ENCODE measurements at regions not wholly inside any gene's neighbourhood (a gene's known extent, or its start where the extent isn't known, plus 50 kb on each side); places are given as distances from the start of the nearest gene placed in this dataset.
A peak's percentile ranks its signal among the peaks of the same experiment; 100 is the strongest.

- Histone ChIP-seq H3F3A (replicated peaks; ENCODE audit: low read depth) (no peaks in the 10 kb centered on the region), H3K4me1 (ENCODE audit: insufficient read depth) (no peaks in the 10 kb centered on the region), H3K27me3 (ENCODE audit: insufficient read depth) (no peaks in the 10 kb centered on the region), H2AFZ (no peak overlapping the region), H3K36me3 (ENCODE audit: insufficient read depth) (no peaks in the 10 kb centered on the region), H3K9me2 (ENCODE audit: insufficient read depth) (0 out of 2 replicates have a peak, but pooled peaks cover 3% of the 10 kb centered on the region), H3K4me3 (no peak overlapping the region), H3K27ac (ENCODE audit: low read depth) (no peak overlapping the region), H3K4me2 (no peak overlapping the region), H3K79me2 (replicated peaks; ENCODE audit: insufficient read depth) (no peaks in the 10 kb centered on the region), H4K20me1 (replicated peaks; ENCODE audit: insufficient read depth) (no peaks in the 10 kb centered on the region)
- H3K4me1 Mint-ChIP-seq: no peaks in the 10 kb centered on the region
- no peak overlapping the region for H3K27ac Mint-ChIP-seq
- no peaks in the 10 kb centered on the region for H3K36me3 Mint-ChIP-seq (ENCODE audit: low read depth)
- ATAC-seq (no peak), DNase-seq (ENCODE audit: low spot score) (no peak)
- no peak overlapping the region for H3K4me3 Mint-ChIP-seq
- H3K27me3 Mint-ChIP-seq (ENCODE audit: insufficient read depth, low read depth, poor library complexity): peaks cover 6% of the 10 kb centered on the region
- no peaks in the 10 kb centered on the region for H3K9me3 Mint-ChIP-seq
- no peak for TF ChIP-seq ZNF462 (CRISPR knock-in tag; IDR thresholded peaks at IDR 0.05)
Measured at GRCh38 chr5:68766952-68767464, 326.8 kb upstream of the SLC30A5 start.

- Histone ChIP-seq H3F3A (replicated peaks; ENCODE audit: low read depth) (no peaks in the 10 kb centered on the region), H3K27me3 (ENCODE audit: insufficient read depth) (no peaks in the 10 kb centered on the region), H3K36me3 (ENCODE audit: insufficient read depth) (no peaks in the 10 kb centered on the region), H3K79me2 (replicated peaks; ENCODE audit: insufficient read depth) (no peaks in the 10 kb centered on the region), H3K4me1 (ENCODE audit: insufficient read depth) (no peaks in the 10 kb centered on the region), H2AFZ (0 out of 2 replicates have a peak overlapping the region, but pooled peaks have one; percentile 63), H4K20me1 (replicated peaks; ENCODE audit: insufficient read depth) (no peaks in the 10 kb centered on the region), H3K9me2 (ENCODE audit: insufficient read depth) (peaks cover 22% of the 10 kb centered on the region; the same call in 1 of the 2 replicates), H3K4me2 (no peak overlapping the region), H3K27ac (ENCODE audit: low read depth) (no peak overlapping the region), H3K4me3 (no peak overlapping the region)
- Mint-ChIP-seq H3K4me3 (no peak overlapping the region), H3K27me3 (ENCODE audit: insufficient read depth, low read depth, poor library complexity) (peaks cover 6% of the 10 kb centered on the region), H3K9me3 (no peaks in the 10 kb centered on the region), H3K27ac (no peak overlapping the region), H3K4me1 (no peaks in the 10 kb centered on the region), H3K36me3 (ENCODE audit: low read depth) (no peaks in the 10 kb centered on the region)
- ATAC-seq (no peak), DNase-seq (ENCODE audit: low spot score) (no peak)
- TF ChIP-seq JUNB (IDR thresholded peaks at IDR 0.05; ENCODE audit: unreplicated experiment) (no peak), ZNF114 (CRISPR knock-in tag; IDR thresholded peaks at IDR 0.05) (no peak), ZNF462 (CRISPR knock-in tag; IDR thresholded peaks at IDR 0.05) (no peak), CTCF (conservative IDR thresholded peaks at IDR 0.05; ENCODE audit: low read depth in 2 of 2) (no peak)
Measured at GRCh38 chr5:68770551-68770950, 323.3 kb upstream of the SLC30A5 start.

Measured in GM23338 (cell line).